ENCODE measurements at regions not wholly inside any gene's neighbourhood (a gene's known extent, or its start where the extent isn't known, plus 50 kb on each side); places are given as distances from the start of the nearest gene placed in this dataset.
"Not testable (repeated sequence)": the region's sequence is repeated elsewhere in the genome, so short reads cannot be mapped to it uniquely, and the experiment has no call there.

DNA sequence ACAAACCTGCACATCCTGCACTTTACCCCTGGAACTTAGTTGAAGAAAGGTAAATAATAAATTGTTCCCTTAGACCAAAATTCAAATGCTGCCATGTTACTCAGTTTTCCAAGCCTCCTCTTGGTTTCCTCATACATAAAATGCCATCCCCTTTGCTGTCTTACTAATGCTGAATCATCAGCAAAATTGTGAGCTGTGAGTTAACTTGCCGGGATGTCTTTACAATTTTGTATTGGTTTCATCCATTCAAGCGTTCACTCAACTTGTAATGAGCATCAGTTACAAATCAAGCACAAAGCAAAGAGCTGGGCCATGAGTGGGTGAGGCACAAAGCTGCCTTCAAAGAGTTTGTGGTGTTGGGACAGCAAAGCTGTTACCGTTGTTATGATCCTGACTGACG is 395.8 kb upstream of the ZMIZ1 start:
- TF ChIP-seq NFRKB (IDR thresholded peaks at IDR 0.05) (no peak), HDGF (IDR thresholded peaks at IDR 0.05; ENCODE audit: borderline replicate concordance) (no peak), CTBP1 (IDR thresholded peaks at IDR 0.05; ENCODE audit: borderline replicate concordance) (no peak), ZNF384 (IDR thresholded peaks at IDR 0.05) (no peak), FOXA1 (IDR thresholded peaks at IDR 0.05) (no peak), ELF4 (IDR thresholded peaks at IDR 0.05) (no peak), LEF1 (IDR thresholded peaks at IDR 0.05; ENCODE audit: borderline replicate concordance) (no peak), BHLHE40 (IDR thresholded peaks at IDR 0.05; ENCODE audit: borderline replicate concordance) (no peak), SUZ12 (IDR thresholded peaks at IDR 0.05) (no peak), L3MBTL2 (conservative IDR thresholded peaks at IDR 0.05) (no peak), FOXM1 (IDR thresholded peaks at IDR 0.05; ENCODE audit: borderline replicate concordance) (no peak), TARDBP (IDR thresholded peaks at IDR 0.05) (no peak), ARNT (IDR thresholded peaks at IDR 0.05) (no peak), FOXK2 (IDR thresholded peaks at IDR 0.05) (no peak), SP1 (IDR thresholded peaks at IDR 0.05) (no peak)
- TF ChIP-seq, protein P1, sequence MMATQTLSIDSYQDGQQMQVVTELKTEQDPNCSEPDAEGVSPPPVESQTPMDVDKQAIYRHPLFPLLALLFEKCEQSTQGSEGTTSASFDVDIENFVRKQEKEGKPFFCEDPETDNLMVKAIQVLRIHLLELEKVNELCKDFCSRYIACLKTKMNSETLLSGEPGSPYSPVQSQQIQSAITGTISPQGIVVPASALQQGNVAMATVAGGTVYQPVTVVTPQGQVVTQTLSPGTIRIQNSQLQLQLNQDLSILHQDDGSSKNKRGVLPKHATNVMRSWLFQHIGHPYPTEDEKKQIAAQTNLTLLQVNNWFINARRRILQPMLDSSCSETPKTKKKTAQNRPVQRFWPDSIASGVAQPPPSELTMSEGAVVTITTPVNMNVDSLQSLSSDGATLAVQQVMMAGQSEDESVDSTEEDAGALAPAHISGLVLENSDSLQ (IDR thresholded peaks at IDR 0.05), result no peak
- no peak for DNase-seq (ENCODE audit: extremely low spot score)
- ChIA-PET POLR2A (no interaction called here), CTCF (no interaction called here)

DNA sequence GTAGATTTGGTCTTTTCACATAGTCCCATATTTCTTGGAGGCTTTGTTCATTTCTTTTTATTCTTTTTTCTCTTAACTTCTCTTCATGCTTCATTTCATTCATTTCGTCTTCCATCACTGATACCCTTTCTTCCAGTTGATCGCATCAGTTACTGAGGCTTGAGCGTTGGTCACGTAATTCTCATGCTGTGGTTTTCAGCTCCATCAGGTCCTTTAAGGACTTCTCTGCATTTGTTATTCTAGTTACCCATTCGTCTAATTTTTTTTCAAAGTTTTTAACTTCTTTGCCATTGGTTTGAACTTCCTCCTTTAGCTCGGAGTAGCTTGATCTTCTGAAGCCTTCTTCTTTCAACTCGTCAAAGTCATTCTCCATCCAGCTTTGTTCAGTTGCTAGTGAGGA is 387.6 kb upstream of the ZMIZ1 start:
- DNase-seq (ENCODE audit: extremely low spot score); CTCF ChIA-PET; POLR2A ChIA-PET: not testable (repeated sequence)

DNA sequence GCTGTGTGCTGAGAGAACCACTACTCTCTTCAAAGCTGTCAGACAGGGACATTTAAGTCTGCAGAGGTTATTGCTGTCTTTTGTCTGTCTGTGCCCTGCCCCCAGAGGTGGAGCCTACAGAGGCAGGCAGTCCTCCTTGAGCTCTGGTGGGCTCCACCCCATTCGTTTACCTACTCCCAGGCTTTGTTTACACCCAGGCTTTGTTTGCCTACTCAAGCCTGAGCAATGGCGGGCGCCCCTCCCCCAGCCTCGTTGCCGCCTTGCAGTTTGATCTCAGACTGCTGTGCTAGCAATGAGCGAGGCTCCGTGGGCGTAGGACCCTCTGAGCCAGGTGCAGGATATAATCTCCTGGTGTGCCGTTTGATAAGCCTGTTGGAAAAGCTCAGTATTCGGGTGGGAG is 386.8 kb upstream of the ZMIZ1 start:
- CTCF ChIA-PET; DNase-seq (ENCODE audit: extremely low spot score): not testable (repeated sequence)
- POLR2A ChIA-PET, result interaction anchor here (0.6 kb wide), 1 partner anchor 513 kb away, joined by 3 read pairs; no protein-coding TSS in a partner anchor

DNA sequence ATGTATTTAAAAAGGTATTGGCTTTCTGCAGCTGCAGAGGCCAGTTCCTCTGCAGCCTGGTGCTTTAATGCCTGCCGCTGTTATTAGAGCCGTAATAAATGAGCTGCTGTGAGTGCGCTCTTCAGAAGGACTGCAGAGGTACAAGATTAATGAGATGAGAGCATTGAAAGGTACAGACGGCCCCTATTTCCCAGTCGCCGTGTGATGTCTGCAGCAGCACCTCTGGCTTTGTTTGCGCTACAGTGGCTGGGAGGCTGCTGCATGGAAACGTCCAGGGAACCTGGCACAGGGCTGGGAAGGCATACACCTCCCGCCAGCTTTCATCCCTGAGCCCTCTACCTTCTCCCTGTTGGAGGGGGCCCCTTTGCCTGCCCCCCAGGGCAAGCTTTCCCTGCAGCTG is 383.8 kb upstream of the ZMIZ1 start:
- CTCF ChIA-PET, result no interaction called here
- no peak for TF ChIP-seq SP1 (IDR thresholded peaks at IDR 0.05)
- no peak for TF ChIP-seq ZNF384 (IDR thresholded peaks at IDR 0.05)
- TF ChIP-seq SUZ12 (IDR thresholded peaks at IDR 0.05), result no peak
- no peak for TF ChIP-seq FOXK2 (IDR thresholded peaks at IDR 0.05)
- TF ChIP-seq, protein P1 (IDR thresholded peaks at IDR 0.05), result no peak
- no peak for TF ChIP-seq TARDBP (IDR thresholded peaks at IDR 0.05)
- no peak for TF ChIP-seq NFRKB (IDR thresholded peaks at IDR 0.05)
- no peak for TF ChIP-seq ELF4 (IDR thresholded peaks at IDR 0.05)
- no peak for TF ChIP-seq FOXA1 (IDR thresholded peaks at IDR 0.05)
- no peak for TF ChIP-seq ARNT (IDR thresholded peaks at IDR 0.05)
- TF ChIP-seq CTBP1 (IDR thresholded peaks at IDR 0.05; ENCODE audit: borderline replicate concordance), result no peak
- no peak for TF ChIP-seq L3MBTL2 (conservative IDR thresholded peaks at IDR 0.05)
- no peak for TF ChIP-seq LEF1 (IDR thresholded peaks at IDR 0.05; ENCODE audit: borderline replicate concordance)
- TF ChIP-seq HDGF (IDR thresholded peaks at IDR 0.05; ENCODE audit: borderline replicate concordance), result no peak
- no peak for TF ChIP-seq BHLHE40 (IDR thresholded peaks at IDR 0.05; ENCODE audit: borderline replicate concordance)
- TF ChIP-seq FOXM1 (IDR thresholded peaks at IDR 0.05; ENCODE audit: borderline replicate concordance), result no peak
- DNase-seq (ENCODE audit: extremely low spot score), result no peak
- POLR2A ChIA-PET, result no interaction called here

DNA sequence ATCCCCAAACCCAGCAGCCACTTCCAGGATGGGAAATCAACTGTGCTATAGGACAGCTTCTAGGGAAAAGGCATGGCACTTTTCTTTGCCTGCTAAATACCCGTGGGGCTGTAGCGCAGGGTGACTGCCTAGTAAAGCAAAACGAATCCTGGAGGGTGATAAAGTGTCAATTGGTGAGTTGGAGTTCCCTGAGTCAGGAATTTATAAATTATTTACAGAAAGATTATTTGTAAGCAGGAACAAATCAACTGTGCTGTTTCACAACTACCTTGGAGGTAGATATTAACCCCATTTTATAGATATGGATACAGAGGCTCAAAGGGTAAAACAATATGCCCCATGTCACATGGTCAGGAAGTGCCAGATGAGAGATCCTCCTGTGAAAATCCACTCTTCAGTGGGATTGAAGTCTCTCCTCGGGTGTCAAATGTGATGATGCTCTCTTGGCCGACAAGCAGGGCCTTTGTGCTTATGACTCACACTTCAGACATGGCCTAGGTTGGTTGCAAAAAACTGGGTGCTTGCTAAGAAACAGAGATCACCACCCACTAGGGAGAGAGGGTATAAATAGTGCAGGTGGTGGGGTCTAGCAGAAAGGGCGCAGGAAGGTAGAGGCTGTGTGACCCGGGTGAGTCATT is 383.2 kb upstream of the ZMIZ1 start:
- CTCF ChIA-PET, result no interaction called here
- POLR2A ChIA-PET, result no interaction called here
- no peak for DNase-seq (ENCODE audit: extremely low spot score)
- TF ChIP-seq CTBP1 (IDR thresholded peaks at IDR 0.05; ENCODE audit: borderline replicate concordance) (no peak), HDGF (IDR thresholded peaks at IDR 0.05; ENCODE audit: borderline replicate concordance) (no peak)

DNA sequence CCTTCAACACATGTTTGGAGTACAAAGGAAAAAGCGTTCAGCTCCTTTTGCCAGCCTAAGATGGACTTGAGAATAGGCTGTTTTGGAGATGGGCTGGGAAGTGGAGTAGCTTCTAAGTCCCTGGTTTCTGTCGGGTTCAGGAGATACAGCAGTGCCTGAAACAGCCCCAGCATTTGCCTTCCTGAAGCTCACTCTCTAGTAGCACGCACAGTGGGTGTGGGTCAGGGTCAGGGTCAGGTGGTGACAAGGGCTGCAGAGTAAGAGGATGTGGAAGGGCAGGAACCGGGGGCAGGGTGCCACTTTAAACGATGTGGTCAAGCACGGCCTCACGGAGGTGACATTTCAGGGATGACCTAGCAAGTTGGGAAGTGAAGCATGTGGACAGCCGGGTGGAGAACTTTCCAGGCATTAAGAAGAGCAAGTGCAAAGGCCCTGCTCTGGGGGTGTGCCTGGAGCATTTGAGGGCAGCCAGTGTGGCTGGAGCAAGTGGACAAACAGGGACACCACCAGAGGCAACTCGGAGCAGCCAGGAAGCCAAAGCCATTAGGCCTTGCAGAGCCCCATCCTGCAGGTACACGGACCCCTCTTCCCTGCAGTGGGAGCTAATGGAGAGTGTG is 382.2 kb upstream of the ZMIZ1 start:
- ChIA-PET POLR2A (no interaction called here), CTCF (no interaction called here)
- TF ChIP-seq NFRKB (IDR thresholded peaks at IDR 0.05) (no peak), TARDBP (IDR thresholded peaks at IDR 0.05) (no peak), ELF4 (IDR thresholded peaks at IDR 0.05) (no peak), ZNF384 (IDR thresholded peaks at IDR 0.05) (no peak), SP1 (IDR thresholded peaks at IDR 0.05) (no peak), ARNT (IDR thresholded peaks at IDR 0.05) (no peak), FOXM1 (IDR thresholded peaks at IDR 0.05; ENCODE audit: borderline replicate concordance) (no peak), LEF1 (IDR thresholded peaks at IDR 0.05; ENCODE audit: borderline replicate concordance) (no peak), L3MBTL2 (conservative IDR thresholded peaks at IDR 0.05) (no peak), HDGF (IDR thresholded peaks at IDR 0.05; ENCODE audit: borderline replicate concordance) (no peak), SUZ12 (IDR thresholded peaks at IDR 0.05) (no peak), FOXK2 (IDR thresholded peaks at IDR 0.05) (no peak), BHLHE40 (IDR thresholded peaks at IDR 0.05; ENCODE audit: borderline replicate concordance) (no peak), FOXA1 (IDR thresholded peaks at IDR 0.05) (no peak), CTBP1 (IDR thresholded peaks at IDR 0.05; ENCODE audit: borderline replicate concordance) (no peak)
- TF ChIP-seq, protein P1 (IDR thresholded peaks at IDR 0.05), result no peak
- DNase-seq (ENCODE audit: extremely low spot score), result no peak

Measured in HEK293T (cell line).